ENCODE measurements at regions not wholly inside any gene's neighbourhood (a gene's known extent, or its start where the extent isn't known, plus 50 kb on each side); places are given as distances from the start of the nearest gene placed in this dataset.

- DNase-seq (ENCODE audit: insufficient read length, low spot score) (no peak), FAIRE-seq (no peak)
- TF ChIP-seq POU2F2 (IDR thresholded peaks at IDR 0.05; ENCODE audit: low read depth, low read length) = no peak
- TF ChIP-seq SPI1 (IDR thresholded peaks at IDR 0.05; ENCODE audit: low read depth, low read length) = peak; percentile 52; the same call in 1 of the 2 replicates
- TF ChIP-seq PAX5 (IDR thresholded peaks at IDR 0.05; ENCODE audit: insufficient read depth, low read length, severe bottlenecking) = no peak
These were observed 52.4 kb upstream of the WDR26 start for GRCh38 chr1:224486801-224487583.

DNA sequence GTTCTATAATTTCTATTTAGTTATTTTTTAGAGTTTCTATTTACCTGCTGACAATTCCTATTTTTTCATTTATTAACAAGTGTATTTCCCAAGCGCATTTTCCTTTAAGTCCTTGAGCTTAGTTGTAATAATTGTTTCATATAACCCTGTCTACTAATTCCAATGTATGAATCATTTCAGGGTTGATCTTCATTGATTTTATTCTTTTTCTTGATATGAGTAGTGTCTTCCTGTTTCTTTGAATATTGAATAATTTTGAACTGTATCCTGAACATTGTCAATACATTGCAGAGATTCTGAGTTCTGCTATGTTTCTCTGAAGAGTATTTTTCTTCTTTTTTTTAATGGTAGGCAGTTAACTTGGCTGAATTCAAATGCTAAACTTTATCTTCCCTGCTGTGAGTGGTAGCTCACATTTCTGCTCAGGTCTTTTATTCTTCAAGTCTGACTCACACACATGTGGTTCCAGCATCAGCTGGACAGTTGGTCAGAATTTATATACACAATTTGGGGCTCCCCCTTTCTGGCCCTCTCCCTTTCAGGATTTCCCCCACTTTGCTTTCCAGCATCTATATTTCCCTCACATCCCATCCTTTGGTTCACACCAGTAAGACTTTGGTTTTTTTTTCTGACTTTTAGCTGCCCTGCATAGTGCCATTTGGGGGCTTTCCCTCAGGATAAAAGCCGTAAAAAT, 54.4 kb upstream of the WDR26 start:
- DNase-seq (ENCODE audit: insufficient read length, low spot score) (no peak), FAIRE-seq (no peak)
- TF ChIP-seq POLR2AphosphoS5 (IDR thresholded peaks at IDR 0.05; ENCODE audit: low read depth, low read length) = no peak
- no peak for TF ChIP-seq SPI1 (IDR thresholded peaks at IDR 0.05; ENCODE audit: low read depth, low read length)
- TF ChIP-seq POU2F2 (IDR thresholded peaks at IDR 0.05; ENCODE audit: low read depth, low read length) = no peak
- TF ChIP-seq TAF1 (IDR thresholded peaks at IDR 0.05; ENCODE audit: low read depth, low read length) = no peak
- TF ChIP-seq POLR2A (IDR thresholded peaks at IDR 0.05; ENCODE audit: low read depth, low read length) = no peak
- TF ChIP-seq PAX5 (IDR thresholded peaks at IDR 0.05; ENCODE audit: insufficient read depth, low read length, severe bottlenecking) = no peak

GRCh38 chr1:224489534-224490365, 55.2 kb upstream of the WDR26 start:
- TF ChIP-seq TAF1 (IDR thresholded peaks at IDR 0.05; ENCODE audit: low read depth, low read length) (no peak), SPI1 (IDR thresholded peaks at IDR 0.05; ENCODE audit: low read depth, low read length) (no peak), POLR2AphosphoS5 (IDR thresholded peaks at IDR 0.05; ENCODE audit: low read depth, low read length) (no peak), PAX5 (IDR thresholded peaks at IDR 0.05; ENCODE audit: insufficient read depth, low read length, severe bottlenecking) (no peak)
- FAIRE-seq (no peak), DNase-seq (ENCODE audit: insufficient read length, low spot score) (no peak)

GRCh38 chr1:224490549-224491537, 56.2 kb upstream of the WDR26 start:
- TF ChIP-seq PAX5 (IDR thresholded peaks at IDR 0.05; ENCODE audit: insufficient read depth, low read length, severe bottlenecking) (no peak), POU2F2 (IDR thresholded peaks at IDR 0.05; ENCODE audit: low read depth, low read length) (no peak), POLR2AphosphoS5 (IDR thresholded peaks at IDR 0.05; ENCODE audit: low read depth, low read length) (no peak), POLR2A (IDR thresholded peaks at IDR 0.05; ENCODE audit: low read depth, low read length) (no peak), TAF1 (IDR thresholded peaks at IDR 0.05; ENCODE audit: low read depth, low read length) (no peak), SPI1 (IDR thresholded peaks at IDR 0.05; ENCODE audit: low read depth, low read length) (no peak)
- DNase-seq (ENCODE audit: insufficient read length, low spot score) = no peak
- FAIRE-seq = no peak

- FAIRE-seq (no peak), DNase-seq (ENCODE audit: insufficient read length, low spot score) (no peak)
- TF ChIP-seq SPI1 (IDR thresholded peaks at IDR 0.05; ENCODE audit: low read depth, low read length) (no peak), TAF1 (IDR thresholded peaks at IDR 0.05; ENCODE audit: low read depth, low read length) (no peak), PAX5 (IDR thresholded peaks at IDR 0.05; ENCODE audit: insufficient read depth, low read length, severe bottlenecking) (no peak), POLR2AphosphoS5 (IDR thresholded peaks at IDR 0.05; ENCODE audit: low read depth, low read length) (no peak), POU2F2 (IDR thresholded peaks at IDR 0.05; ENCODE audit: low read depth, low read length) (no peak), POLR2A (IDR thresholded peaks at IDR 0.05; ENCODE audit: low read depth, low read length) (no peak)
These were observed 57.4 kb upstream of the WDR26 start for GRCh38 chr1:224492015-224492414.

- TF ChIP-seq TAF1 (IDR thresholded peaks at IDR 0.05; ENCODE audit: low read depth, low read length) (no peak), SPI1 (IDR thresholded peaks at IDR 0.05; ENCODE audit: low read depth, low read length) (no peak), POLR2AphosphoS5 (IDR thresholded peaks at IDR 0.05; ENCODE audit: low read depth, low read length) (no peak), POU2F2 (IDR thresholded peaks at IDR 0.05; ENCODE audit: low read depth, low read length) (no peak), PAX5 (IDR thresholded peaks at IDR 0.05; ENCODE audit: insufficient read depth, low read length, severe bottlenecking) (no peak), POLR2A (IDR thresholded peaks at IDR 0.05; ENCODE audit: low read depth, low read length) (no peak)
- no peak for DNase-seq (ENCODE audit: insufficient read length, low spot score)
- FAIRE-seq = no peak
These were observed 58.0 kb upstream of the WDR26 start for GRCh38 chr1:224492632-224493031.

- FAIRE-seq = no peak
- no peak for DNase-seq (ENCODE audit: insufficient read length, low spot score)
- TF ChIP-seq TAF1 (IDR thresholded peaks at IDR 0.05; ENCODE audit: low read depth, low read length) (no peak), POLR2AphosphoS5 (IDR thresholded peaks at IDR 0.05; ENCODE audit: low read depth, low read length) (no peak), PAX5 (IDR thresholded peaks at IDR 0.05; ENCODE audit: insufficient read depth, low read length, severe bottlenecking) (no peak), POLR2A (IDR thresholded peaks at IDR 0.05; ENCODE audit: low read depth, low read length) (no peak), POU2F2 (IDR thresholded peaks at IDR 0.05; ENCODE audit: low read depth, low read length) (no peak), SPI1 (IDR thresholded peaks at IDR 0.05; ENCODE audit: low read depth, low read length) (no peak)
These were observed 58.7 kb upstream of the WDR26 start for GRCh38 chr1:224493269-224493668.

- TF ChIP-seq POLR2AphosphoS5 (IDR thresholded peaks at IDR 0.05; ENCODE audit: low read depth, low read length) (no peak), SPI1 (IDR thresholded peaks at IDR 0.05; ENCODE audit: low read depth, low read length) (no peak), POU2F2 (IDR thresholded peaks at IDR 0.05; ENCODE audit: low read depth, low read length) (no peak), POLR2A (IDR thresholded peaks at IDR 0.05; ENCODE audit: low read depth, low read length) (no peak), TAF1 (IDR thresholded peaks at IDR 0.05; ENCODE audit: low read depth, low read length) (no peak), PAX5 (IDR thresholded peaks at IDR 0.05; ENCODE audit: insufficient read depth, low read length, severe bottlenecking) (no peak)
- no peak for FAIRE-seq
- DNase-seq (ENCODE audit: insufficient read length, low spot score) = no peak
These were observed 59.7 kb upstream of the WDR26 start for GRCh38 chr1:224494343-224494742.
